ENCODE measurements at regions not wholly inside any gene's neighbourhood (a gene's known extent, or its start where the extent isn't known, plus 50 kb on each side); places are given as distances from the start of the nearest gene placed in this dataset.

GRCh38 chr6:11323666-11324452 lies 91.4 kb upstream of the NEDD9 start:
- no peaks in the 10 kb centered on the region for H3F3A ChIP-seq (ENCODE audit: control insufficient read depth, insufficient read depth)
- no peaks in the 10 kb centered on the region for H3K79me2 ChIP-seq (ENCODE audit: control insufficient read depth, low read length)
- no peaks in the 10 kb centered on the region for H3K36me3 ChIP-seq (ENCODE audit: control insufficient read depth, low read length)
- no peaks in the 10 kb centered on the region for H3K27me3 ChIP-seq (ENCODE audit: control insufficient read depth, low read length)
- H3K9me2 ChIP-seq (replicated peaks; ENCODE audit: control insufficient read depth, low read length), result no peaks in the 10 kb centered on the region
- no peaks in the 10 kb centered on the region for H4K20me1 ChIP-seq (ENCODE audit: control insufficient read depth, insufficient read depth, low read depth, low read length)
- no peak overlapping the region for H3K4me2 ChIP-seq (ENCODE audit: low read length)
- no peak overlapping the region for H3K4me3 ChIP-seq (ENCODE audit: low read length)
- no peaks in the 10 kb centered on the region for H3K4me1 ChIP-seq (ENCODE audit: control insufficient read depth, low read length)
- TF ChIP-seq EZH2phosphoT487 (IDR thresholded peaks at IDR 0.05; ENCODE audit: borderline replicate concordance, low read length) (no peak), CTCF (IDR thresholded peaks at IDR 0.05; ENCODE audit: low read depth, low read length, poor library complexity, severe bottlenecking) (no peak)
- no peak overlapping the region for H3K27ac ChIP-seq (ENCODE audit: low read depth, low read length)
- H3K9me3 ChIP-seq (ENCODE audit: control insufficient read depth, insufficient read depth, low read length), result no peaks in the 10 kb centered on the region

GRCh38 chr6:11322252-11322885 lies 89.9 kb upstream of the NEDD9 start:
- Histone ChIP-seq H3K79me2 (ENCODE audit: control insufficient read depth, low read length) (no peaks in the 10 kb centered on the region), H3K9me2 (replicated peaks; ENCODE audit: control insufficient read depth, low read length) (no peaks in the 10 kb centered on the region), H3K9me3 (ENCODE audit: control insufficient read depth, insufficient read depth, low read length) (no peaks in the 10 kb centered on the region), H3K4me3 (ENCODE audit: low read length) (no peak overlapping the region), H4K20me1 (ENCODE audit: control insufficient read depth, insufficient read depth, low read depth, low read length) (no peaks in the 10 kb centered on the region), H3K36me3 (ENCODE audit: control insufficient read depth, low read length) (no peaks in the 10 kb centered on the region), H3K4me1 (ENCODE audit: control insufficient read depth, low read length) (no peaks in the 10 kb centered on the region), H3K4me2 (ENCODE audit: low read length) (no peak overlapping the region), H3K27ac (ENCODE audit: low read depth, low read length) (no peak overlapping the region), H3K27me3 (ENCODE audit: control insufficient read depth, low read length) (no peaks in the 10 kb centered on the region), H3F3A (ENCODE audit: control insufficient read depth, insufficient read depth) (no peaks in the 10 kb centered on the region)
- TF ChIP-seq EZH2phosphoT487 (IDR thresholded peaks at IDR 0.05; ENCODE audit: borderline replicate concordance, low read length) (no peak), CTCF (IDR thresholded peaks at IDR 0.05; ENCODE audit: low read depth, low read length, poor library complexity, severe bottlenecking) (no peak)

- TF ChIP-seq CTCF (IDR thresholded peaks at IDR 0.05; ENCODE audit: low read depth, low read length, poor library complexity, severe bottlenecking) (no peak), EZH2phosphoT487 (IDR thresholded peaks at IDR 0.05; ENCODE audit: borderline replicate concordance, low read length) (no peak)
- Histone ChIP-seq H3K36me3 (ENCODE audit: control insufficient read depth, low read length) (no peaks in the 10 kb centered on the region), H3K9me2 (replicated peaks; ENCODE audit: control insufficient read depth, low read length) (no peaks in the 10 kb centered on the region), H3K4me1 (ENCODE audit: control insufficient read depth, low read length) (no peaks in the 10 kb centered on the region), H4K20me1 (ENCODE audit: control insufficient read depth, insufficient read depth, low read depth, low read length) (no peaks in the 10 kb centered on the region), H3K4me2 (ENCODE audit: low read length) (no peak overlapping the region), H3K9me3 (ENCODE audit: control insufficient read depth, insufficient read depth, low read length) (no peaks in the 10 kb centered on the region), H3K79me2 (ENCODE audit: control insufficient read depth, low read length) (no peaks in the 10 kb centered on the region), H3K27ac (ENCODE audit: low read depth, low read length) (no peak overlapping the region), H3K4me3 (ENCODE audit: low read length) (no peak overlapping the region), H3F3A (ENCODE audit: control insufficient read depth, insufficient read depth) (no peaks in the 10 kb centered on the region), H3K27me3 (ENCODE audit: control insufficient read depth, low read length) (no peaks in the 10 kb centered on the region)
These were observed 88.6 kb upstream of the NEDD9 start for GRCh38 chr6:11320914-11321597.
